ENCODE measurements at regions not wholly inside any gene's neighbourhood (a gene's known extent, or its start where the extent isn't known, plus 50 kb on each side); places are given as distances from the start of the nearest gene placed in this dataset.

DNA sequence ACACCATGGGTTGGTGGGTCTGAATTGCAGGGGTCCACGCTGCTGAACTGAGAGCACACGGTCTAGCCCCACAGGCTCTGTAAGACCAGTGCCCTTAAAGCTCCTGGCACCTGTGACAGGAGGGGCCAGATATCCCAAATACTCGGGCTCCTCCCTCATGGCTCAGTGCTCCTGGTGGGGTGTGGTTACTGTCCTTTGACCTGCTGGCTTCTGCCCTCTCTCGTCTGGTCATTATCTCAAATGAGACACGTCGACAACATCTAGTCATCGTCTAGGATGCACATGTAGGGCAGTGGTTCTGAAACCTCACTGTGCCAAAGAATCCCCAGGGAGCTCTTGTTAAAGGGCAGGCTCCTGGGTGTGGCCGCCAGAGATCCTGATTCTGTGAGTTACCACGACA is 258.4 kb downstream of the LOXHD1 start (continued):
- TF ChIP-seq, protein P1, sequence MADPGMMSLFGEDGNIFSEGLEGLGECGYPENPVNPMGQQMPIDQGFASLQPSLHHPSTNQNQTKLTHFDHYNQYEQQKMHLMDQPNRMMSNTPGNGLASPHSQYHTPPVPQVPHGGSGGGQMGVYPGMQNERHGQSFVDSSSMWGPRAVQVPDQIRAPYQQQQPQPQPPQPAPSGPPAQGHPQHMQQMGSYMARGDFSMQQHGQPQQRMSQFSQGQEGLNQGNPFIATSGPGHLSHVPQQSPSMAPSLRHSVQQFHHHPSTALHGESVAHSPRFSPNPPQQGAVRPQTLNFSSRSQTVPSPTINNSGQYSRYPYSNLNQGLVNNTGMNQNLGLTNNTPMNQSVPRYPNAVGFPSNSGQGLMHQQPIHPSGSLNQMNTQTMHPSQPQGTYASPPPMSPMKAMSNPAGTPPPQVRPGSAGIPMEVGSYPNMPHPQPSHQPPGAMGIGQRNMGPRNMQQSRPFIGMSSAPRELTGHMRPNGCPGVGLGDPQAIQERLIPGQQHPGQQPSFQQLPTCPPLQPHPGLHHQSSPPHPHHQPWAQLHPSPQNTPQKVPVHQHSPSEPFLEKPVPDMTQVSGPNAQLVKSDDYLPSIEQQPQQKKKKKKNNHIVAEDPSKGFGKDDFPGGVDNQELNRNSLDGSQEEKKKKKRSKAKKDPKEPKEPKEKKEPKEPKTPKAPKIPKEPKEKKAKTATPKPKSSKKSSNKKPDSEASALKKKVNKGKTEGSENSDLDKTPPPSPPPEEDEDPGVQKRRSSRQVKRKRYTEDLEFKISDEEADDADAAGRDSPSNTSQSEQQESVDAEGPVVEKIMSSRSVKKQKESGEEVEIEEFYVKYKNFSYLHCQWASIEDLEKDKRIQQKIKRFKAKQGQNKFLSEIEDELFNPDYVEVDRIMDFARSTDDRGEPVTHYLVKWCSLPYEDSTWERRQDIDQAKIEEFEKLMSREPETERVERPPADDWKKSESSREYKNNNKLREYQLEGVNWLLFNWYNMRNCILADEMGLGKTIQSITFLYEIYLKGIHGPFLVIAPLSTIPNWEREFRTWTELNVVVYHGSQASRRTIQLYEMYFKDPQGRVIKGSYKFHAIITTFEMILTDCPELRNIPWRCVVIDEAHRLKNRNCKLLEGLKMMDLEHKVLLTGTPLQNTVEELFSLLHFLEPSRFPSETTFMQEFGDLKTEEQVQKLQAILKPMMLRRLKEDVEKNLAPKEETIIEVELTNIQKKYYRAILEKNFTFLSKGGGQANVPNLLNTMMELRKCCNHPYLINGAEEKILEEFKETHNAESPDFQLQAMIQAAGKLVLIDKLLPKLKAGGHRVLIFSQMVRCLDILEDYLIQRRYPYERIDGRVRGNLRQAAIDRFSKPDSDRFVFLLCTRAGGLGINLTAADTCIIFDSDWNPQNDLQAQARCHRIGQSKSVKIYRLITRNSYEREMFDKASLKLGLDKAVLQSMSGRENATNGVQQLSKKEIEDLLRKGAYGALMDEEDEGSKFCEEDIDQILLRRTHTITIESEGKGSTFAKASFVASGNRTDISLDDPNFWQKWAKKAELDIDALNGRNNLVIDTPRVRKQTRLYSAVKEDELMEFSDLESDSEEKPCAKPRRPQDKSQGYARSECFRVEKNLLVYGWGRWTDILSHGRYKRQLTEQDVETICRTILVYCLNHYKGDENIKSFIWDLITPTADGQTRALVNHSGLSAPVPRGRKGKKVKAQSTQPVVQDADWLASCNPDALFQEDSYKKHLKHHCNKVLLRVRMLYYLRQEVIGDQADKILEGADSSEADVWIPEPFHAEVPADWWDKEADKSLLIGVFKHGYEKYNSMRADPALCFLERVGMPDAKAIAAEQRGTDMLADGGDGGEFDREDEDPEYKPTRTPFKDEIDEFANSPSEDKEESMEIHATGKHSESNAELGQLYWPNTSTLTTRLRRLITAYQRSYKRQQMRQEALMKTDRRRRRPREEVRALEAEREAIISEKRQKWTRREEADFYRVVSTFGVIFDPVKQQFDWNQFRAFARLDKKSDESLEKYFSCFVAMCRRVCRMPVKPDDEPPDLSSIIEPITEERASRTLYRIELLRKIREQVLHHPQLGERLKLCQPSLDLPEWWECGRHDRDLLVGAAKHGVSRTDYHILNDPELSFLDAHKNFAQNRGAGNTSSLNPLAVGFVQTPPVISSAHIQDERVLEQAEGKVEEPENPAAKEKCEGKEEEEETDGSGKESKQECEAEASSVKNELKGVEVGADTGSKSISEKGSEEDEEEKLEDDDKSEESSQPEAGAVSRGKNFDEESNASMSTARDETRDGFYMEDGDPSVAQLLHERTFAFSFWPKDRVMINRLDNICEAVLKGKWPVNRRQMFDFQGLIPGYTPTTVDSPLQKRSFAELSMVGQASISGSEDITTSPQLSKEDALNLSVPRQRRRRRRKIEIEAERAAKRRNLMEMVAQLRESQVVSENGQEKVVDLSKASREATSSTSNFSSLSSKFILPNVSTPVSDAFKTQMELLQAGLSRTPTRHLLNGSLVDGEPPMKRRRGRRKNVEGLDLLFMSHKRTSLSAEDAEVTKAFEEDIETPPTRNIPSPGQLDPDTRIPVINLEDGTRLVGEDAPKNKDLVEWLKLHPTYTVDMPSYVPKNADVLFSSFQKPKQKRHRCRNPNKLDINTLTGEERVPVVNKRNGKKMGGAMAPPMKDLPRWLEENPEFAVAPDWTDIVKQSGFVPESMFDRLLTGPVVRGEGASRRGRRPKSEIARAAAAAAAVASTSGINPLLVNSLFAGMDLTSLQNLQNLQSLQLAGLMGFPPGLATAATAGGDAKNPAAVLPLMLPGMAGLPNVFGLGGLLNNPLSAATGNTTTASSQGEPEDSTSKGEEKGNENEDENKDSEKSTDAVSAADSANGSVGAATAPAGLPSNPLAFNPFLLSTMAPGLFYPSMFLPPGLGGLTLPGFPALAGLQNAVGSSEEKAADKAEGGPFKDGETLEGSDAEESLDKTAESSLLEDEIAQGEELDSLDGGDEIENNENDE (IDR thresholded peaks at IDR 0.05; ENCODE audit: insufficient replicate concordance, low read length) = no peak
- no peak for TF ChIP-seq RBBP5 (IDR thresholded peaks at IDR 0.05; ENCODE audit: borderline replicate concordance, low read depth, low read length)
- TF ChIP-seq SP4 (IDR thresholded peaks at IDR 0.05; ENCODE audit: low read length) = no peak
- no peak for TF ChIP-seq YY1 (IDR thresholded peaks at IDR 0.05; ENCODE audit: low read depth, low read length)
- TF ChIP-seq SRF (IDR thresholded peaks at IDR 0.05; ENCODE audit: low read depth, low read length) = no peak
- TF ChIP-seq KDM5A (IDR thresholded peaks at IDR 0.05; ENCODE audit: low read length) = no peak
- TF ChIP-seq BCL11A (IDR thresholded peaks at IDR 0.05; ENCODE audit: low read depth in 2 of 2, low read length in 2 of 2) = no peak
- TF ChIP-seq, protein P2, sequence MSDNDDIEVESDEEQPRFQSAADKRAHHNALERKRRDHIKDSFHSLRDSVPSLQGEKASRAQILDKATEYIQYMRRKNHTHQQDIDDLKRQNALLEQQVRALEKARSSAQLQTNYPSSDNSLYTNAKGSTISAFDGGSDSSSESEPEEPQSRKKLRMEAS (IDR thresholded peaks at IDR 0.05) = no peak
- TF ChIP-seq CHD2 (IDR thresholded peaks at IDR 0.05; ENCODE audit: low read length) = no peak
- TF ChIP-seq ASH2L (IDR thresholded peaks at IDR 0.05; ENCODE audit: low read length) = no peak

All from H1 (cell line).